CD4-positive, CD25-positive, alpha-beta regulatory T cell (primary cell): ENCODE measurements at regions not wholly inside any gene's neighbourhood (a gene's known extent, or its start where the extent isn't known, plus 50 kb on each side); places are given as distances from the start of the nearest gene placed in this dataset.

Experiments used
- ATAC-seq, 2 donors: fragments of 150-1000 bp; cut with Tn5 transposase; one replicate each; pipeline ENCODE4 v1.10.0; 2021; ENCODE audit warnings: low read depth in 2 of 2, moderate number of reproducible peaks in 2 of 2, moderate library complexity in 1 of 2
- DNase-seq, 3 donors: peaks; one replicate each; pipeline versions ENCODE4 v3.0.0 to v3.0.0-alpha.2; 2012 to 2022; ENCODE audit warnings: mixed read lengths in 1 of 3
- H3K27ac ChIP-seq: one replicate; pipeline ENCODE4 v1.7.0; 2013; ENCODE audit warnings: mild to moderate bottlenecking, low read length; ENCODE audit not compliant: insufficient read depth, poor library complexity, severe bottlenecking
- H3K27me3 ChIP-seq: one replicate; pipeline ENCODE4 v1.7.0; 2013; ENCODE audit warnings: low read length; ENCODE audit not compliant: control insufficient read depth, insufficient read depth
- H3K36me3 ChIP-seq: one replicate; pipeline ENCODE4 v1.7.0; 2013; ENCODE audit warnings: mild to moderate bottlenecking, low read length, moderate library complexity; ENCODE audit not compliant: control insufficient read depth, insufficient read depth
- H3K4me1 ChIP-seq: 2 replicates; pipeline ENCODE4 v1.7.0; 2013; ENCODE audit warnings: mild to moderate bottlenecking, low read length; ENCODE audit not compliant: insufficient read depth, control insufficient read depth, poor library complexity, severe bottlenecking
- H3K4me3 ChIP-seq: one replicate; pipeline ENCODE4 v1.7.0; 2013; ENCODE audit warnings: low read depth, mild to moderate bottlenecking, low read length, moderate library complexity
- H3K9me3 ChIP-seq, 2 experiments: 1 replicate in 1 of 2; 2 replicates in 1 of 2; pipeline ENCODE4 v1.7.0; 2013; ENCODE audit warnings: low read length in 2 of 2, mild to moderate bottlenecking in 1 of 2, moderate library complexity in 1 of 2; ENCODE audit not compliant: control insufficient read depth in 2 of 2
- H3K27ac Mint-ChIP-seq, 3 donors: one replicate each; pipeline ENCODE4 v1.8.0; 2020 to 2022; ENCODE audit warnings: mild to moderate bottlenecking in 3 of 3, mixed read lengths in 3 of 3, moderate library complexity in 2 of 3
- H3K27me3 Mint-ChIP-seq: one replicate; pipeline ENCODE4 v1.8.0; 2022; ENCODE audit warnings: mild to moderate bottlenecking, mixed read lengths
- H3K36me3 Mint-ChIP-seq: one replicate; pipeline ENCODE4 v1.8.0; 2020; ENCODE audit warnings: mixed read lengths
- H3K4me1 Mint-ChIP-seq, 4 donors: one replicate each; pipeline ENCODE4 v1.8.0; 2020 to 2022; ENCODE audit warnings: mixed read lengths in 4 of 4, mild to moderate bottlenecking in 1 of 4
- H3K4me3 Mint-ChIP-seq, 4 donors: one replicate each; pipeline ENCODE4 v1.8.0; 2020 to 2022; ENCODE audit warnings: mild to moderate bottlenecking in 4 of 4, mixed read lengths in 4 of 4, moderate library complexity in 3 of 4
- H3K9me3 Mint-ChIP-seq, 7 donors: one replicate each; pipeline ENCODE4 v1.8.0; 2020 to 2022; ENCODE audit warnings: mixed read lengths in 7 of 7, mild to moderate bottlenecking in 3 of 7, moderate library complexity in 2 of 7

GRCh38 chr6:105819745-105820144, 266.4 kb upstream of the PRDM1 start:
- no peak overlapping the region for H3K27ac Mint-ChIP-seq
- peaks cover 4 to 11% (median 8%) of the 10 kb centered on the region in 4 donors for H3K4me1 Mint-ChIP-seq
- Histone ChIP-seq H3K27me3 (no peaks in the 10 kb centered on the region), H3K27ac (no peak overlapping the region), H3K36me3 (no peaks in the 10 kb centered on the region), H3K4me1 (peaks cover 8% of the 10 kb centered on the region), H3K4me3 (no peak overlapping the region), H3K9me3 (peaks cover 0 to 2% of the 10 kb centered on the region in 2 experiments)
- DNase-seq: no peak
- H3K9me3 Mint-ChIP-seq: peaks cover 0 to 8% (median 2%) of the 10 kb centered on the region in 7 donors
- peaks cover 5% of the 10 kb centered on the region for H3K27me3 Mint-ChIP-seq
- no peak overlapping the region for H3K4me3 Mint-ChIP-seq
- no peaks in the 10 kb centered on the region for H3K36me3 Mint-ChIP-seq
- ATAC-seq: no peak

- peaks cover 0 to 2% of the 10 kb centered on the region in 2 experiments for H3K9me3 ChIP-seq
- H3K4me1 ChIP-seq: peaks cover 10% of the 10 kb centered on the region
- Mint-ChIP-seq H3K36me3 (no peaks in the 10 kb centered on the region), H3K4me1 (peaks cover 4 to 22% (median 15%) of the 10 kb centered on the region in 4 donors), H3K4me3 (no peak overlapping the region), H3K27me3 (peaks cover 5% of the 10 kb centered on the region), H3K27ac (no peak overlapping the region), H3K9me3 (peaks cover 0 to 8% (median 2%) of the 10 kb centered on the region in 7 donors)
- DNase-seq (no peak), ATAC-seq (no peak)
- no peak overlapping the region for H3K4me3 ChIP-seq
- H3K27ac ChIP-seq: no peak overlapping the region
- no peaks in the 10 kb centered on the region for H3K27me3 ChIP-seq
- no peaks in the 10 kb centered on the region for H3K36me3 ChIP-seq
Observed at GRCh38 chr6:105818505-105818904, 267.6 kb upstream of the PRDM1 start.

GRCh38 chr6:105817961-105818360, 268.2 kb upstream of the PRDM1 start:
- Histone ChIP-seq H3K4me1 (peaks cover 10% of the 10 kb centered on the region), H3K27me3 (no peaks in the 10 kb centered on the region), H3K9me3 (peaks cover 0 to 2% of the 10 kb centered on the region in 2 experiments), H3K36me3 (no peaks in the 10 kb centered on the region), H3K27ac (no peak overlapping the region), H3K4me3 (no peak overlapping the region)
- ATAC-seq (no peak), DNase-seq (no peak)
- peaks cover 0 to 8% (median 2%) of the 10 kb centered on the region in 7 donors for H3K9me3 Mint-ChIP-seq
- no peak overlapping the region for H3K4me3 Mint-ChIP-seq
- H3K36me3 Mint-ChIP-seq: no peaks in the 10 kb centered on the region
- H3K27me3 Mint-ChIP-seq: peaks cover 5% of the 10 kb centered on the region
- no peak overlapping the region for H3K27ac Mint-ChIP-seq
- H3K4me1 Mint-ChIP-seq: peaks cover 4 to 22% (median 16%) of the 10 kb centered on the region in 4 donors

GRCh38 chr6:105817370-105817769, 268.8 kb upstream of the PRDM1 start:
- no peak for ATAC-seq
- H3K4me1 ChIP-seq: peaks cover 10% of the 10 kb centered on the region
- Mint-ChIP-seq H3K4me1 (peaks cover 4 to 25% (median 17%) of the 10 kb centered on the region in 4 donors), H3K27me3 (peaks cover under 1% of the 10 kb centered on the region), H3K27ac (peak overlapping the region in 2 of 3 donors; percentile 35 to 78), H3K36me3 (no peaks in the 10 kb centered on the region), H3K9me3 (peaks cover 0 to 7% (median 2%) of the 10 kb centered on the region in 7 donors), H3K4me3 (no peak overlapping the region)
- H3K27me3 ChIP-seq: no peaks in the 10 kb centered on the region
- H3K4me3 ChIP-seq: no peak overlapping the region
- no peaks in the 10 kb centered on the region for H3K36me3 ChIP-seq
- peaks cover 0 to 2% of the 10 kb centered on the region in 2 experiments for H3K9me3 ChIP-seq
- H3K27ac ChIP-seq: no peak overlapping the region
- DNase-seq: no peak

GRCh38 chr6:105816847-105817246, 269.3 kb upstream of the PRDM1 start:
- Histone ChIP-seq H3K27me3 (no peaks in the 10 kb centered on the region), H3K36me3 (no peaks in the 10 kb centered on the region), H3K4me3 (no peak overlapping the region), H3K9me3 (peaks cover 0 to 2% of the 10 kb centered on the region in 2 experiments), H3K4me1 (peaks cover 10% of the 10 kb centered on the region), H3K27ac (no peak overlapping the region)
- ATAC-seq (no peak), DNase-seq (no peak)
- no peak overlapping the region for H3K27ac Mint-ChIP-seq
- H3K4me1 Mint-ChIP-seq: peaks cover 4 to 27% (median 17%) of the 10 kb centered on the region in 4 donors
- peaks cover 0 to 4% (median 2%) of the 10 kb centered on the region in 7 donors for H3K9me3 Mint-ChIP-seq
- no peaks in the 10 kb centered on the region for H3K36me3 Mint-ChIP-seq
- H3K4me3 Mint-ChIP-seq: no peak overlapping the region
- no peaks in the 10 kb centered on the region for H3K27me3 Mint-ChIP-seq

GRCh38 chr6:105815661-105816555, 270.2 kb upstream of the PRDM1 start:
- Histone ChIP-seq H3K36me3 (no peaks in the 10 kb centered on the region), H3K27me3 (no peaks in the 10 kb centered on the region), H3K4me3 (no peak overlapping the region), H3K4me1 (peaks cover 10% of the 10 kb centered on the region), H3K27ac (no peak overlapping the region), H3K9me3 (peaks cover 0 to 2% of the 10 kb centered on the region in 2 experiments)
- no peak for DNase-seq
- Mint-ChIP-seq H3K27ac (no peak overlapping the region), H3K36me3 (no peaks in the 10 kb centered on the region), H3K4me3 (no peak overlapping the region), H3K4me1 (peaks cover 4 to 28% (median 17%) of the 10 kb centered on the region in 4 donors), H3K9me3 (no peaks in the 10 kb centered on the region), H3K27me3 (no peaks in the 10 kb centered on the region)
- ATAC-seq: no peak

- Mint-ChIP-seq H3K36me3 (no peaks in the 10 kb centered on the region), H3K4me1 (peaks cover 9 to 38% (median 26%) of the 10 kb centered on the region in 4 donors), H3K9me3 (no peaks in the 10 kb centered on the region), H3K27me3 (no peaks in the 10 kb centered on the region), H3K4me3 (no peak overlapping the region), H3K27ac (no peak overlapping the region)
- DNase-seq: peak in 1 of 3 donors; percentile 82
- Histone ChIP-seq H3K27ac (no peak overlapping the region), H3K4me3 (no peak overlapping the region), H3K36me3 (no peaks in the 10 kb centered on the region), H3K9me3 (peaks cover 0 to under 1% of the 10 kb centered on the region in 2 experiments), H3K27me3 (no peaks in the 10 kb centered on the region), H3K4me1 (peaks cover 19% of the 10 kb centered on the region)
- ATAC-seq: no peak
Observed at GRCh38 chr6:105814745-105815536, 271.2 kb upstream of the PRDM1 start.
